GM12878 (cell line): ENCODE measurements at regions not wholly inside any gene's neighbourhood (a gene's known extent, or its start where the extent isn't known, plus 50 kb on each side); places are given as distances from the start of the nearest gene placed in this dataset.

Source experiments
- ATAC-seq: fragments of 200-7000 bp; cut with Tn5 transposase; 3 replicates; pipeline ENCODE4 v1.9.1; 2020; ENCODE audit warnings: mild to moderate bottlenecking, moderate library complexity
- BruUV-seq: library from RNA; stranded (reverse); fragments of 400-500 nt; replicated peaks from 2 replicates; lab custom pipeline; 2021; lab: Mats Ljungman, UMichigan
- CTCF ChIA-PET: fragments of 300-600 bp; sonication (Branson Sonifier 250); formaldehyde crosslinking; extraction: SDS; loops from one replicate; lab custom pipeline; 2021; ENCODE audit warnings: inconsistent platforms; lab: Yijun Ruan, JAX
- POLR2A ChIA-PET: fragments of 350-600 bp; formaldehyde crosslinking; extraction: SDS; loops from one replicate; lab custom pipeline; 2021; ENCODE audit warnings: inconsistent platforms; lab: Charles Lee
- RAD21 ChIA-PET: fragments of 300-600 bp; sonication (Branson Sonifier 250); formaldehyde crosslinking; loops from one replicate; lab custom pipeline; 2023; ENCODE audit warnings: antibody characterized with exemption; ENCODE audit not compliant: unreplicated experiment; lab: Charles Lee
- SMC1A ChIA-PET: fragments of 300-600 bp; sonication (Branson Sonifier 250); formaldehyde crosslinking; loops from one replicate; lab custom pipeline; 2023; ENCODE audit not compliant: unreplicated experiment, uncharacterized antibody; lab: Charles Lee
- DNase-seq: peaks from one replicate; pipeline ENCODE4 v3.0.0-alpha.2; 2011; ENCODE audit warnings: low read depth, low spot score
- FAIRE-seq: peaks from 3 replicates; lab custom pipeline; 2011; peaks lifted over from hg19 to GRCh38; lab: Jason Lieb, UNC
- H2AFZ ChIP-seq: 2 replicates; pipeline ENCODE4 v1.6.0; 2011; ENCODE audit warnings: low read depth, low read length, control low read depth; ENCODE audit not compliant: control insufficient read depth
- H3K27ac ChIP-seq: 2 replicates; pipeline ENCODE4 v1.5.1; 2011; ENCODE audit warnings: control low read depth; ENCODE audit not compliant: control insufficient read depth, insufficient read depth
- H3K27me3 ChIP-seq, 2 experiments: replicated peaks in 1 of 2; 2 replicates each; pipeline versions ENCODE4 v1.6.0 to v1.6.1; 2011; ENCODE audit warnings: low read length in 1 of 2; ENCODE audit not compliant: control insufficient read depth in 2 of 2, insufficient read depth in 2 of 2
- H3K36me3 ChIP-seq, 2 experiments: 2 replicates each; pipeline ENCODE4 v1.5.1; 2011; ENCODE audit warnings: low read length in 1 of 2; ENCODE audit not compliant: control insufficient read depth in 2 of 2, insufficient read depth in 2 of 2
- H3K4me1 ChIP-seq: 2 replicates; pipeline ENCODE4 v1.6.1; 2011; ENCODE audit warnings: mild to moderate bottlenecking, low read length, moderate library complexity, mixed read lengths; ENCODE audit not compliant: control insufficient read depth, insufficient read depth
- H3K4me2 ChIP-seq: 2 replicates; pipeline ENCODE4 v1.6.0; 2011; ENCODE audit warnings: control low read depth; ENCODE audit not compliant: control insufficient read depth, insufficient read depth
- H3K4me3 ChIP-seq: fragments of 200-600 bp; sonication (generic); 2 replicates; pipeline ENCODE4 v1.5.1; 2016
- H3K79me2 ChIP-seq: 2 replicates; pipeline ENCODE4 v1.6.0; 2011; ENCODE audit warnings: low read length; ENCODE audit not compliant: control insufficient read depth, insufficient read depth
- H3K9ac ChIP-seq: 2 replicates; pipeline ENCODE4 v1.8.0; 2011; ENCODE audit warnings: low read length, control low read depth, mixed read lengths; ENCODE audit not compliant: control insufficient read depth, insufficient read depth
- H3K9me3 ChIP-seq: replicated peaks from 3 replicates; pipeline ENCODE4 v1.5.1; 2011; ENCODE audit warnings: mild to moderate bottlenecking, low read length; ENCODE audit not compliant: control insufficient read depth, insufficient read depth
- H4K20me1 ChIP-seq: 2 replicates; pipeline ENCODE4 v1.6.0; 2011; ENCODE audit not compliant: control insufficient read depth, insufficient read depth
- CHD2 ChIP-seq: IDR thresholded peaks from 2 replicates; pipeline ENCODE4 v1.6.1; 2011; ENCODE audit warnings: low read depth, low read length, improper control_type of control experiment, borderline replicate concordance
- EP300 ChIP-seq, 2 experiments: fragments of 150-350 bp in 1 of 2; IDR thresholded peaks; 2 replicates each; pipeline ENCODE4 v1.6.1; 2011 to 2012; ENCODE audit warnings: low read depth in 2 of 2, low read length in 2 of 2, borderline replicate concordance in 1 of 2, improper control_type of control experiment in 1 of 2, inconsistent platforms in 1 of 2; ENCODE audit not compliant: control insufficient read depth in 1 of 2
- ETV6 ChIP-seq, 2 experiments: fragments of 450-650 bp in 1 of 2; IDR thresholded peaks in 1 of 2; conservative IDR thresholded peaks in 1 of 2; 2 replicates each; pipeline ENCODE4 v1.6.1; 2014; ENCODE audit warnings: antibody characterized with exemption in 1 of 2, borderline replicate concordance in 1 of 2, low read depth in 1 of 2, mild to moderate bottlenecking in 1 of 2, moderate library complexity in 1 of 2
- FOXM1 ChIP-seq: IDR thresholded peaks from 2 replicates; pipeline ENCODE4 v1.6.1; 2012; ENCODE audit warnings: low read depth, mild to moderate bottlenecking, inconsistent platforms, low read length, moderate library complexity
- HDAC2 ChIP-seq: fragments of 200-600 bp; sonication (generic); IDR thresholded peaks from 2 replicates; pipeline ENCODE4 v1.6.1; 2017
- MEF2A ChIP-seq: IDR thresholded peaks from 2 replicates; pipeline ENCODE4 v1.6.1; 2011; ENCODE audit warnings: low read depth, mild to moderate bottlenecking, low read length, moderate library complexity; ENCODE audit not compliant: insufficient read depth
- MEF2B ChIP-seq: fragments of 450-650 bp; IDR thresholded peaks from 2 replicates; pipeline ENCODE4 v1.6.1; 2018; ENCODE audit warnings: mild to moderate bottlenecking, moderate library complexity; ENCODE audit not compliant: partially characterized antibody, poor library complexity, severe bottlenecking
- MYB ChIP-seq: fragments of 150-350 bp; IDR thresholded peaks from 2 replicates; pipeline ENCODE4 v1.6.1; 2014; ENCODE audit warnings: mild to moderate bottlenecking, low read depth, low read length, borderline replicate concordance
- NBN ChIP-seq: fragments of 450-650 bp; IDR thresholded peaks from 2 replicates; pipeline ENCODE4 v1.6.1; 2016
- NFIC ChIP-seq: IDR thresholded peaks from 2 replicates; pipeline ENCODE4 v1.6.1; 2012; ENCODE audit warnings: low read depth, mild to moderate bottlenecking, inconsistent platforms, low read length, moderate library complexity
- RUNX3 ChIP-seq: IDR thresholded peaks from 2 replicates; pipeline ENCODE4 v1.6.1; 2012; ENCODE audit warnings: low read length, inconsistent platforms
- STAT3 ChIP-seq: IDR thresholded peaks from 2 replicates; pipeline ENCODE4 v1.6.1; 2011; ENCODE audit warnings: low read depth, low read length, improper control_type of control experiment
- ZBED1 ChIP-seq: IDR thresholded peaks from 2 replicates; pipeline ENCODE4 v1.6.1; 2016; ENCODE audit warnings: borderline replicate concordance
- ZNF207 ChIP-seq: fragments of 450-650 bp; IDR thresholded peaks from 2 replicates; pipeline ENCODE4 v1.6.1; 2014; ENCODE audit warnings: antibody characterized with exemption, mild to moderate bottlenecking, borderline replicate concordance
- ZNF24 ChIP-seq: fragments of 450-650 bp; IDR thresholded peaks from 2 replicates; pipeline ENCODE4 v1.6.1; 2017; ENCODE audit warnings: antibody characterized with exemption, mild to moderate bottlenecking
- WGBS: methylation state at CpG from one replicate; pipeline ENCODE4 v1.1.6; 2016; ENCODE audit warnings: low lambda C conversion rate; ENCODE audit not compliant: insufficient replicate concordance, insufficient coverage; ENCODE audit errors: missing lambda C conversion rate; 5-methylcytosine and 5-hydroxymethylcytosine counted together
- in situ Hi-C: fragments of 300-500 bp; cut with MboI; formaldehyde crosslinking; loops from 9 replicates; pipeline ENCODE4 v1.14.3; 2018; ENCODE audit warnings: mixed read lengths
- intact Hi-C: fragments of 100-400 bp; cut with micrococcal nuclease; formaldehyde crosslinking; loops from one replicate; pipeline ENCODE4 v1.14.2; 2022; ENCODE audit not compliant: unreplicated experiment
- TF ChIP-seq, protein P1 (sequence below): fragments of 450-650 bp; IDR thresholded peaks from 2 replicates; pipeline ENCODE4 v1.6.1; 2014; ENCODE audit warnings: mild to moderate bottlenecking
- TF ChIP-seq, protein P2 (sequence below): fragments of 450-650 bp; IDR thresholded peaks from 2 replicates; pipeline ENCODE4 v1.6.1; 2017; ENCODE audit warnings: antibody characterized with exemption, mild to moderate bottlenecking, moderate library complexity
- TF ChIP-seq, protein P3 (sequence below): fragments of 450-650 bp; IDR thresholded peaks from 2 replicates; pipeline ENCODE4 v1.6.1; 2018; ENCODE audit warnings: borderline replicate concordance, mild to moderate bottlenecking; ENCODE audit not compliant: partially characterized antibody

DNA sequence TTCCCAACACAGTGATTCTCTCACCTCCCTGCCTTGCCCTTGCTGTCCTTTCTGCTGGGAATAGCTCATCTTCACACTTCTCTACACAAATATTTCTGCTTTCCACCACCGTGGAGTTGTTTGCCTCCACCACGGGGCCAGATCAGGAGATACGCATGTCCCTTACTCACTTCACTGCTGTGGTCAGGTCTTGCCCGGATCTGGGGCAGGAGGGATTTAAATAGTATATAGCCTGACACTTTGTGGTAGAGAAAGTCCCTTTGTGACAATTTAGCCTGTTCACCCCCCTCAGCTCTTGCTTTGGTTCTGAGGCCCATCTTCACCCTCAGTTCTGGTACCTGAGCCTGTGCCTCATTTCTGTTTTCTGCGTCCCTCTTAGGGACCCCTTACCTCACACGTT is 92.6 kb upstream of the PREP start:
- FAIRE-seq, result no peak
- POLR2A ChIA-PET, result interaction anchor here (0.6 to 1.9 kb wide), 3 partner anchors 9 to 153 kb away, joined by 3 to 5 read pairs (median 3); no protein-coding TSS in a partner anchor
- CTCF ChIA-PET, result interaction anchor here (0.5 to 6.2 kb wide), 7 partner anchors 11 to 586 kb away, joined by 3 to 28 read pairs (median 3); no protein-coding TSS in a partner anchor
- Histone ChIP-seq H3K4me3 (no peak overlapping the region), H3K27ac (peak overlapping the region; percentile 33; the same call in 1 of the 2 replicates), H3K27me3 (no peaks in the 10 kb centered on the region), H3K79me2 (no peaks in the 10 kb centered on the region), H3K9ac (no peak overlapping the region), H2AFZ (peak overlapping the region; percentile 61; the same call in 1 of the 2 replicates), H4K20me1 (no peaks in the 10 kb centered on the region), H3K4me1 (peaks cover 39% of the 10 kb centered on the region), H3K4me2 (peak overlapping the region; percentile 67), H3K9me3 (no peaks in the 10 kb centered on the region; the same call in 2 of the 3 replicates), H3K36me3 (no peaks in the 10 kb centered on the region)
- ATAC-seq, result peak; percentile 86
- SMC1A ChIA-PET, result interaction anchor here (0.6 to 6.5 kb wide), 18 partner anchors 7 to 728 kb away, joined by 3 to 115 read pairs (median 5); no protein-coding TSS in a partner anchor
- in situ Hi-C loops (no loop called here), intact Hi-C loops (no loop called here)
- no TSS peak for BruUV-seq
- WGBS, result 9% methylated on average over 6 of the region's 6 CpGs
- DNase-seq, result no peak
- RAD21 ChIA-PET, result interaction anchor here (0.8 to 6.4 kb wide), 8 partner anchors 13 to 728 kb away, joined by 3 to 48 read pairs (median 6); no protein-coding TSS in a partner anchor
- peak; percentile 65; the same call in 1 of the 2 replicates for TF ChIP-seq NFIC
- TF ChIP-seq EP300 (IDR thresholded peaks at IDR 0.05; ENCODE audit: borderline replicate concordance in 1 of 2, control insufficient read depth in 1 of 2, low read depth in 2 of 2, low read length in 2 of 2), result peak; percentile 57 to 82; a peak in 3 of 4 replicates
- TF ChIP-seq, protein P1, sequence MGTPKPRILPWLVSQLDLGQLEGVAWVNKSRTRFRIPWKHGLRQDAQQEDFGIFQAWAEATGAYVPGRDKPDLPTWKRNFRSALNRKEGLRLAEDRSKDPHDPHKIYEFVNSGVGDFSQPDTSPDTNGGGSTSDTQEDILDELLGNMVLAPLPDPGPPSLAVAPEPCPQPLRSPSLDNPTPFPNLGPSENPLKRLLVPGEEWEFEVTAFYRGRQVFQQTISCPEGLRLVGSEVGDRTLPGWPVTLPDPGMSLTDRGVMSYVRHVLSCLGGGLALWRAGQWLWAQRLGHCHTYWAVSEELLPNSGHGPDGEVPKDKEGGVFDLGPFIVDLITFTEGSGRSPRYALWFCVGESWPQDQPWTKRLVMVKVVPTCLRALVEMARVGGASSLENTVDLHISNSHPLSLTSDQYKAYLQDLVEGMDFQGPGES, result no peak
- no peak for TF ChIP-seq ZNF207
- TF ChIP-seq FOXM1, result 0 out of 2 replicates have a peak, but pooled peaks have one; percentile 34
- no peak for TF ChIP-seq STAT3
- peak; percentile 59; the same call in 1 of the 2 replicates for TF ChIP-seq CHD2
- TF ChIP-seq NBN, result no peak; the same call in 1 of the 2 replicates
- TF ChIP-seq, protein P2, sequence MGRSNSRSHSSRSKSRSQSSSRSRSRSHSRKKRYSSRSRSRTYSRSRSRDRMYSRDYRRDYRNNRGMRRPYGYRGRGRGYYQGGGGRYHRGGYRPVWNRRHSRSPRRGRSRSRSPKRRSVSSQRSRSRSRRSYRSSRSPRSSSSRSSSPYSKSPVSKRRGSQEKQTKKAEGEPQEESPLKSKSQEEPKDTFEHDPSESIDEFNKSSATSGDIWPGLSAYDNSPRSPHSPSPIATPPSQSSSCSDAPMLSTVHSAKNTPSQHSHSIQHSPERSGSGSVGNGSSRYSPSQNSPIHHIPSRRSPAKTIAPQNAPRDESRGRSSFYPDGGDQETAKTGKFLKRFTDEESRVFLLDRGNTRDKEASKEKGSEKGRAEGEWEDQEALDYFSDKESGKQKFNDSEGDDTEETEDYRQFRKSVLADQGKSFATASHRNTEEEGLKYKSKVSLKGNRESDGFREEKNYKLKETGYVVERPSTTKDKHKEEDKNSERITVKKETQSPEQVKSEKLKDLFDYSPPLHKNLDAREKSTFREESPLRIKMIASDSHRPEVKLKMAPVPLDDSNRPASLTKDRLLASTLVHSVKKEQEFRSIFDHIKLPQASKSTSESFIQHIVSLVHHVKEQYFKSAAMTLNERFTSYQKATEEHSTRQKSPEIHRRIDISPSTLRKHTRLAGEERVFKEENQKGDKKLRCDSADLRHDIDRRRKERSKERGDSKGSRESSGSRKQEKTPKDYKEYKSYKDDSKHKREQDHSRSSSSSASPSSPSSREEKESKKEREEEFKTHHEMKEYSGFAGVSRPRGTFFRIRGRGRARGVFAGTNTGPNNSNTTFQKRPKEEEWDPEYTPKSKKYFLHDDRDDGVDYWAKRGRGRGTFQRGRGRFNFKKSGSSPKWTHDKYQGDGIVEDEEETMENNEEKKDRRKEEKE, result no peak
- TF ChIP-seq, protein P3, sequence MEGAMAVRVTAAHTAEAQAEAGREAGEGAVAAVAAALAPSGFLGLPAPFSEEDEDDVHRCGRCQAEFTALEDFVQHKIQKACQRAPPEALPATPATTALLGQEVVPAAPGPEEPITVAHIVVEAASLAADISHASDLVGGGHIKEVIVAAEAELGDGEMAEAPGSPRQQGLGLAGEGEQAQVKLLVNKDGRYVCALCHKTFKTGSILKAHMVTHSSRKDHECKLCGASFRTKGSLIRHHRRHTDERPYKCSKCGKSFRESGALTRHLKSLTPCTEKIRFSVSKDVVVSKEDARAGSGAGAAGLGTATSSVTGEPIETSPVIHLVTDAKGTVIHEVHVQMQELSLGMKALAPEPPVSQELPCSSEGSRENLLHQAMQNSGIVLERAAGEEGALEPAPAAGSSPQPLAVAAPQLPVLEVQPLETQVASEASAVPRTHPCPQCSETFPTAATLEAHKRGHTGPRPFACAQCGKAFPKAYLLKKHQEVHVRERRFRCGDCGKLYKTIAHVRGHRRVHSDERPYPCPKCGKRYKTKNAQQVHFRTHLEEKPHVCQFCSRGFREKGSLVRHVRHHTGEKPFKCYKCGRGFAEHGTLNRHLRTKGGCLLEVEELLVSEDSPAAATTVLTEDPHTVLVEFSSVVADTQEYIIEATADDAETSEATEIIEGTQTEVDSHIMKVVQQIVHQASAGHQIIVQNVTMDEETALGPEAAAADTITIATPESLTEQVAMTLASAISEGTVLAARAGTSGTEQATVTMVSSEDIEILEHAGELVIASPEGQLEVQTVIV, result no peak
- TF ChIP-seq ZBED1, result no peak
- peak; percentile 82 for TF ChIP-seq MEF2B
- TF ChIP-seq ZNF24, result 0 out of 2 replicates have a peak, but pooled peaks have one; percentile 61
- TF ChIP-seq RUNX3, result peak; percentile 89
- TF ChIP-seq MEF2A, result peak; percentile 64; the same call in 1 of the 2 replicates
- no peak for TF ChIP-seq HDAC2
- TF ChIP-seq ETV6 (conservative IDR thresholded peaks at IDR 0.05 in 1 of 2, IDR thresholded peaks at IDR 0.05 in 1 of 2; ENCODE audit: borderline replicate concordance in 1 of 2, low read depth in 1 of 2), result no peak
- TF ChIP-seq MYB, result no peak
